Germinal center (tissue), 1 donor: ENCODE measurements at regions not wholly inside any gene's neighbourhood (a gene's known extent, or its start where the extent isn't known, plus 50 kb on each side); places are given as distances from the start of the nearest gene placed in this dataset.
"Not testable (repeated sequence)": the region's sequence is repeated elsewhere in the genome, so short reads cannot be mapped to it uniquely, and the experiment has no call there.

Experiments used
- DNase-seq: peaks from one replicate; pipeline ENCODE4 v3.0.0; 2012; ENCODE audit warnings: mixed read lengths, low spot score

- DNase-seq: no peak
Measured at GRCh38 chr7:121744877-121745276, 128.1 kb upstream of the PTPRZ1 start.

GRCh38 chr7:121744319-121744718 is 128.6 kb upstream of the PTPRZ1 start:
- DNase-seq: no peak

GRCh38 chr7:121741896-121742295 is 131.1 kb upstream of the PTPRZ1 start:
- DNase-seq: no peak

DNA sequence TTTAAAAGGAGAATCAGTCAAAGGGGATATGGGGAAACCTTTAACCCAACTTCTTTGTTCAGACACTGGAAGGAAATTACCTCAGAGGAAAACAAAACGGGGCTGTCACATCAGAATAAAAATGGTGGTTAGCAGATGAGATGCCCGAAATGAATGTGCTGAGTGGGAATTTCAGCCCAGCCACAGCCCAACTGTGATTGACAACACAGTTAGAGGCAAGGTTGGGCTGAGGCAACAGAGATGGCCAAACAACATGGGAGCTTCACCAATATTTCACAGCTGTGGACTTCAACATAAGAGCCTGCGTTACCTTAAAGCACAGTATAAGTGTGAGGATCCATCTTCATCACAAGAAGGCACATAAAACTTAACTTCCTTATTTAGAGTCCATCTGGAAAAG is 133.5 kb upstream of the PTPRZ1 start:
- DNase-seq: no peak

DNA sequence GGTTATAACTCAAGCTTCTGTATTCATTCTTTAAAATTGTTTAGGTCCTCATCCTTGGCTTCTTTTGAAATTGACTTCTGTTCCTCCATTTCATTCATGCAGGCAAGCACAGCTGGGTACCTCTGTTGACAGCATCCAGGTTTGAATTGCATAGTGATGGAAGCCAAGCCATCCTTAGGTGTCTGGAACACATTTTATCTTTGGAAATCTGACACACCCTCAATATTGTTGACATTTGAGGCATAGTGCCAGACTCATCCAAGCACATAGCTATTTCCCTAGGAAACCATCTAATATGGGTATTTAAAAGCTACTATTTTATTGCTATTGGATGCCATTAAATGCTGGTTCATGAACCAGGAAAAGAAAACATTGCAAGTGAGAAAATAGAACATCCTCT is 142.1 kb upstream of the PTPRZ1 start:
- DNase-seq: no peak

- no peak for DNase-seq
Measured at GRCh38 chr7:121714559-121715303, 158.2 kb upstream of the PTPRZ1 start.

DNA sequence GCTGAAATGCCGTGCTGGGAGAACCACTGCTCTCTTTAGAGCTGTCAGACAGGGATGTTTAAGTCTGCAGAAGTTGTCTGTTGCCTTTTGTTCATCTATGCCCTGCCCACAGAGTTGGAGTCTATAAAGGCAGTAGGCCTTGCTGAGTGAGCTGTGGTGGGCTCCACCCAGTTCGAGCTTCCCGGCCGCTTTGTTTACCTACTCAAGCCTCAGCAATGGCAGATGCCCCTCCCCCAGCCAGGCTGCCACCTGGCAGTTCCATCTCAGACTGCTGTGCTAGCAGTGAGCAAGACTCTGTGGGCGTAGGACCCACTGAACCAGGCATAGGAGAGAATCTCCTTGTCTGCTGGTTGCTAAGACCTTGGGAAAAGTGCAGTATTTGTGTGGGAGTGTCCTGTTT is 160.0 kb upstream of the PTPRZ1 start:
- not testable (repeated sequence) for DNase-seq

DNA sequence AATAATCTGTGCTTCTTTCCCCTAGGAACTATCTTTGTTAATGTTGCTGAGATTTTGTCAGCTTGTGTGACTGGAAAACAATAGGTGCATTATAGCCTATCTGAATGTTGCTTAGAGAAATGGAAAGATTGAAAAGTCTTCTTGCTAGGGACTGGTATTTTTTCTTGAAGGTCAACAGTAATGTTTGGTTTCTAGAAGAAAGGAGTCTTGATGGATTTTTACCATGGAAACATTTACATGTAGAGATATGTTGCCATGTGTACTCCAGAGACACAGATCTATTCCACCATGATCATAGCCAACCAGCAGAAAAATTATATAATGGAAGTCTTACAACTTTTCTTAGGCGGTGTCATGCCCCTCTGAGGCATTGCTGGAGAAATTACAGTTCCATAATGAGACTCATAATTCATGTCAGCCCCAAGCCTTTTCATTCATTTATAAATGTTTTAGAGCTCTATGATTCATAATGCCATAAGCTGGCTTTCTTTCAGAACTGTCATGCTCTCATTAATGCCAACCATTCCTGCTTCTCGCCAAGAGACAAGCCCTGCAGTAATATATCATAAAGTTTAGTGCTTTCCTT is 175.1 kb upstream of the PTPRZ1 start:
- DNase-seq: no peak

DNA sequence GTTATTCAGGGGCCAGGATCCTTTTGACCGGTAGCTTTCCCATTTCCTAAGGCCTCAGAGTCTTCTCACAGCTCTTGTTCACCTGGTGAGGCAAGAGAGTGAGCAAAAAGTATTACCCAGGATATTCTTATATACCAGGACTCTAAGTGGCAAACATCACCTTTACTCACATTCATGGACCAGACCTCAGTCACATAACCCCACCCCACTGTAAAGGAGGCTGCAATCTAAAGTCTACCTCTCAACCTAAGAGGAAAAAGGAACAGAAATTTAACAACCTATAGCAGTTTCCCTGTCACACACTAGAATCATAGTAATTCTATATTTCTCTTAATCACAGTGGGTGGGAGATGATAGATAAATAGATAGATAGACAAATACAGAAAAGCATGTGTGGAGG is 176.0 kb upstream of the PTPRZ1 start:
- no peak for DNase-seq

- DNase-seq: no peak
Measured at GRCh38 chr7:121689749-121690148, 183.2 kb upstream of the PTPRZ1 start.

- no peak for DNase-seq
Measured at GRCh38 chr7:121681700-121682099, 191.3 kb upstream of the PTPRZ1 start.

GRCh38 chr7:121676168-121676567 is 196.8 kb upstream of the PTPRZ1 start:
- DNase-seq: no peak

GRCh38 chr7:121674455-121674854 is 198.5 kb upstream of the PTPRZ1 start:
- not testable (repeated sequence) for DNase-seq

DNA sequence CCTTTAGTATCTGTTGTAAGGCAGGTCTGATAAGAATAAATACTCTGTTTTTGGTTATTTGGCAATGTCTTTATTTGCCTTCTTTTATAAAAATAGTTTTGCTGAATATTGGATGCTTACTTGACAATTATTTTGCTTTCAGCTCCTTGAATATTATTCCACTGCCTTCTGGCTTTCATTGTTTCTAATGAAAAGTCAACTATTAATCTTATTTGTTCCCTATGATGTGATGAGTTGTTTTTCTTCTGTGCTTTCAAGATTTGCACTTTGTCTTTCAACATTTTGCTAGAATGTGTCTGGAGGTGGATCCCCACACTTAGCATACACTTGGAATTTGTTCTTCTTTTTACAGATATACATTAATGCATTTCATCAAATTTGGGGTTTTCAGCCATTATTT is 203.8 kb upstream of the PTPRZ1 start:
- no peak for DNase-seq

DNA sequence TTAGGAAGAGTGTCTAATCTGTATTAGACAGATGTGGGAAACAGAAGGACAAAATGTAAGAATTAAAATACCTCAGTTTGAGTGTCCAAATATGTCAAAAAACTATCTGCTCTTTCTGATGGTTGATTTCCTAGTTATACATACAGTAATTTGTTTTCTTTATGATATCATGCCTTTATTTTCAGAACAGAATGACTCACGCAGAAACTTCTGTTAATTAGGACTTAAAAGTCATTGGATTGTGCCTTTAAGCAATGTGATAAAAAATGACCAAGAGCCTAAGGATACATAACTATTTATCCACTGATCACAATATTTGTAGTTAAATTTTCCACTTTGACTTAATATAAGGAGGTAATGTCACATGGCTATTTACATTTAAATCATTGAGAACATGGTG is 206.7 kb upstream of the PTPRZ1 start:
- no peak for DNase-seq

GRCh38 chr7:121643320-121643719 is 229.6 kb upstream of the PTPRZ1 start:
- no peak for DNase-seq

DNA sequence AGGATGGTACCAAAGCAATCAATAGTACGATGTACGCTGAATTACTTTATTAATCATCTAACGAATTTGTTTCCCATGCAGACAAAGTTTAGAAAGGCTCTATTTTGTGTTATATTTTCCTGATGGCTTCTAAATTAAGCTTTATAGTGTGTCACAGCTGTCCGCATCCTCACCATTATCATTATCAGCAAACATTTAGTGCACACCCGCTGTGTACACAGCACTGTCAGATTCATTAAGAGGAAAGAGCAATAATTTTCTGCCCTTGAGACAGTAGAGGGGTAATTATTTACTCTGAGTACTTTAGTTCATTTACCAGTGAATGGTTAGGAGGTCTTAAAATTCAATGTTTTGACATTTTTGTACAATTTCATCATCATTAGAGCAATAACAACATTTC is 233.3 kb upstream of the PTPRZ1 start:
- no peak for DNase-seq

DNA sequence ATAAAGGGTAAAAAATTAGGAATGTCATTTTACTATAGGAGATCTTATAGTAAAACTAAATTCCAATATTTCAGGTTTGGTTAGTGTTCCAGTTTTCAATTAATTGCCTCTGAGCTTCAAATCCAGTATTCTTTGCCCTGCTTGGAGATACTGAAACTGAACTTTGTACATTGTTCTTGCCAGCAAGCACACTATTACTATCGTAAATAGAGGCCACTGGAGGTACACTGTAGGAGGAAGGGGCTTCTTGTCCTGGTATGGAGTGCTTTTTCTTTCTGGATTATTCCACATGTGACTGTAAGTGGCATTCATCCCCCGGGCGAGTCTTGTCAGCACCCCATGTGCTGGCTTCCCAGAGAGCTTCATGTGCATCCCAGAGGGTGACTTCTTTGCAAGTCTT is 234.7 kb upstream of the PTPRZ1 start:
- no peak for DNase-seq

GRCh38 chr7:121634356-121634755 is 238.2 kb upstream of the FAM3C start:
- DNase-seq: no peak

GRCh38 chr7:121633186-121633585 is 237.1 kb upstream of the FAM3C start:
- DNase-seq: no peak

GRCh38 chr7:121624958-121625357 is 228.8 kb upstream of the FAM3C start:
- DNase-seq: no peak

DNA sequence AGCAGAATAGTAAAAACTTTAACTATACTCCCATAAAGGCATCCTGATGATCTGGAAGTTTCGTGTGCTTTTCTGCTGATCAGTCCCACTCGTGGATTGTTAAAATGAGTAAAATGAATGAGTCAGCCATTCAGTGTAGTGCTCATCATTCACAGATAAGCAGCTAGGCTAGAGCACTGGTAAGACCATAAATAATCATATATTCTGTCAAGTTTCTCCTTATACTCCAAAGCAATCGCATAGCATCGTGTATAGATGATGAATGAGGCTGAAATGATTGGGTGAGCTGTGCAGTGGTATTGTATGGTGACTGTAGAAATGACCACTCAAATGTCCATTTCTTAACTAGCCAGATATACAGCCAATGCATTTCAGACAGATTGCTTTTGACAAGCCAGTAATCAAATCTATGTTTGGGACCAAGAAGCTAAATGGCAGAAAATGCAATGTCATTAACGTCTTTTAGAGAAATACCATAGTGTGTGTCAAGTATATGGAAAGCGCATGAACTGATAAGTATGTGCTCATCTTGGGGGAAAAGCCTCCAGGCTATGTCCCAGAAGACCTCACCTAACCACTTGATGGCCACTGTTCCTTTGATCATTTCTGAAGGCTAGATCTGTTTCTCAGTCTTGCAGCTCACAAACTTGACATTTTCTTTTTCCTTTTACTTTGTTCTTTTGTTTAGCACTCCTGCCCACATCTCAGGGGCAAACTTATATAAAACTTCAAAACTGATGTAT is 227.2 kb upstream of the FAM3C start:
- no peak for DNase-seq

DNA sequence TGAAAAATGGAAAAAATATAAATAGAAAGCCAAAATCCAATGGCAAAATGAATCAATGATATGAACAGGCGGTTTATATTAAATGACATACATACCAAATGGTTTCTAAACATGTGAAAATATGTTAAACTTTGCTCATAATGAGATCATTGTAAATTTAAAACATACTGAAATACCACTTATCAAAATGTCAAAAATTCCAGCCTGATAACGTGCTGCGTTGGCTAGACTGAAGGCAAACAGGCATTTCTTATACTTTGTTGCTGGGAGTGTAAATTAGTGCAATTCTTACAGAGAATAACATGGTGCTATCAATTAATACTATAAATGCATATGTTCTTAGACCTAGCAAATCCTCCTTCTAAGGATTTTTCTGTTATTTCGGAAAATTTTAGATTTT is 225.8 kb upstream of the FAM3C start:
- DNase-seq: no peak
